Stimulated activated CD4-positive, alpha-beta T cell treated with anti-CD3 and anti-CD28 coated beads, Interleukin-12 subunit alpha, Interleukin-12 subunit beta, amount 100 ng/mL, for 24 hours (primary cell): ENCODE measurements at regions not wholly inside any gene's neighbourhood (a gene's known extent, or its start where the extent isn't known, plus 50 kb on each side); places are given as distances from the start of the nearest gene placed in this dataset.

Experiments used
- DNase-seq, 2 experiments: peaks; one replicate each; pipeline ENCODE4 v3.0.0-alpha.2; 2020; ENCODE audit warnings: low read depth in 2 of 2

DNA sequence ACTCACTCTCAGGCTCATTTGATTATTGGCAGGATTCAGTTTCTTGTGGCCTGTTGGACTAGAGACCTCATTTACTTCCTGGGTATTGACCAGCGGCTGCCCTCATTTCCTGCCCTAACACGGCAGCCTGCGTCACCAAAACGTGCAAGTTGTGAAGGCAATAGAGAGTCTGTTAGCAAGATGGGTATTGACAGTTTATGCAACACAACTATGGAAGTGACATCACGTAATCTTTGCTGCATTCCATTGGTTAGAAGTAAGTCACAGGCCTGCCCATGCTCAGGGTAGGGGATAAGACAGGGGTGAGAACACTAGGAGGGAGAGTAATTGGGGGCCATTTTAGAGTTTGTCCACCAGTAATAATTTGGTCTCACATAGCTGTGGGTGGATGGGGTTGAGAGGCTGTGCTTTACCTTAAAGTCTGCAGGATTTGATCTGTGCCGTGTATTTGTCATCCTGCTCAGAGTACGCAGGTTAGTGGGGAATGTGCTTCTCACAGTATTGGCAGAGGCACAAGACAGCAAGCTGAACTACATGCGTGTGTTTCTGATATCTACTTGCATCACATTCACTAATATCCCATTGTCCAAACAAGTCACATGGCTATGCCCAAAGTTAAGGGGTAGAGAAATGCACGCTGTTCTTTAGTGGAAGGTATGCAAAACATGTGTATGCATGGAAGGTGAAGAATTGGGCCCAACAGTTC is 83.3 kb downstream of the EDEM1 start:
- no peak for DNase-seq

GRCh38 chr3:5271372-5271683 is 83.8 kb downstream of the EDEM1 start:
- no peak for DNase-seq

- DNase-seq, result no peak
These were observed 84.9 kb downstream of the EDEM1 start for GRCh38 chr3:5272387-5272786.

- no peak for DNase-seq
These were observed 86.6 kb downstream of the EDEM1 start for GRCh38 chr3:5274091-5274490.

GRCh38 chr3:5275529-5275928 is 88.0 kb downstream of the EDEM1 start:
- DNase-seq, result no peak

GRCh38 chr3:5276934-5277333 is 89.4 kb downstream of the EDEM1 start:
- no peak for DNase-seq

DNA sequence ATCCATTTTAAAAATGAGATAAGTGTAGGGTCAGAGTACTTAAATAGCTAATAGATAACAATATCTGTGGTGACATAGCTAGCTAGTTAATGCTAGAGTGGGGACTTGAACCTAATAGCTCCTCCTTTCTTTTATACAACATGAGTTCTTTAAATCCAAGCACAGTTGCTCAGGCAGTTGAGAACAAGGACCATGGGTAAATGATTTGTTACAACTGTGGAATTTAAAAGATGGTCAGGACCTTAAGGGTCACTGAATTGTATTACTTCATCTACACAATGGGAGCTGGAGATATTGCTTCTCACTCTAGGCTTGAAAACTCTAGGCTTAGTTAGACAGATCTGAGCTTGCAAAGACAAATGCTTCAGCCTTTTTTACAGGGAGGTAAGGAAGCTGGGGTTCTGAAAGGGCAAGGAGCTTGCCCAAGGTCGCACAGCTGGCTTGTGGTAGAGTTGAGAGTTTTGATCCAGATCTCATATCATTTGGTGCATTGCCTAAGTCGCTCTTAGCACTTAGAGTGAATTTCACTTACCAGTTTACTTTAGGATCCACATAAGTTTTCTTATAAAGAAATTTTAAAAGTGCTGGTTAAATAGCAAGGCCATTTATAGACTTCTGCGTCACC is 90.2 kb downstream of the EDEM1 start:
- DNase-seq, result no peak

DNA sequence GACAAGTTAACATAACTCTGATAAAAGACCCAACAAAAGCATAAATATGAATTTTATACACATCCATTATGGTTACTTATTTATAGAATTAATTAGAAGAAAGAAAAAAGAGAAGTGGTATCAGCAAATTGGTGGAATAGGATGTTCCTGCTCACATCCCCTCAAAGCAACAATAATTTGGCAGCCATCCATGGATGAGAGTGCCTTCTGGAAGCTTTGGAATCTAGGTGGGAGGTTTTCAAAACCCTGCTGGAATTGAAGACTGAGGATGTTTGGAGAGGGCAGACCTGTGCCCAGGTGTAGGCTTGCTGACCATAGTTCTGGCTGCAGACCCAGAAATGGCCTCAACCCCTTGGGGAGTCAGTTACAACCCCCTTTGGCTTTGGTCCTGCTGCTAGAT is 91.2 kb downstream of the EDEM1 start:
- no peak for DNase-seq

DNA sequence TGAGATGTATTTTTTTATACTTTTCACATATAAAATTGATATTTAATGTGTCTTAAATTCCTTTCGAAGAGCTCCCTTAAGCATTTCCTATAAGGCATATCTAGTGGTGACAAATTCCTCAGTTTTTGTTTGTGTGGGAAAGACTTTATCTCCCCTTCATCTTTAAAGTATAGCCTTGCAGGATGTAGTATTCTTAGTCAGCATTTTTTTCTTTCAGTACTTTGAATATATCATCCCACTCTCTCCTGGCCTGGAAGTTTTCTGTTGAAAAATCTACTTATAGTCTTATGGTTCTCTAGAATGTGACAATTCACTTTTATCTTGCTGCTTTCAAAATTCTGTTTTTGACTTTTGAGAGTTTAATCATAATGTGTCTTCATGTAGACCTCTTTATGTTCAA is 95.2 kb downstream of the EDEM1 start:
- DNase-seq, result no peak

- no peak for DNase-seq
These were observed 97.9 kb downstream of the EDEM1 start for GRCh38 chr3:5285439-5285838.

- DNase-seq, result no peak
These were observed 103.4 kb downstream of the EDEM1 start for GRCh38 chr3:5290915-5291314.

DNA sequence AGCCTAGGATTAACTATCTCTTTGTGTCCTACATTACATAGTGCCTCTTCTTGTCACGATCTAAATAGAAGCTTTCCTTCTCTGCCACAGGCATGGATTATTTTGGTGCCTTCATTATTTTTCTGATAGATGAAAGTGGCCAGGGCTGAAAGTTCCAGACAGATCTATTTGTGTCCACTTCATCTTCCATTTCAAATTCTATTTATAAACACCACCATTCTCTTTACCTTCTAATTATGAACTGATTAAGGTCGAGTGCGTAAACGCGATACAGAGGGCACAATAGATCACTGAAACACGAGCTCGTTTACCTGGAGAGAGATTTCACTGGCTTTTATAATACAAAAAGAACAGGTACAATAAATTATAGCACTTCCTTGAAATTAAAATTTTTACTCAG is 105.0 kb downstream of the EDEM1 start:
- no peak for DNase-seq

DNA sequence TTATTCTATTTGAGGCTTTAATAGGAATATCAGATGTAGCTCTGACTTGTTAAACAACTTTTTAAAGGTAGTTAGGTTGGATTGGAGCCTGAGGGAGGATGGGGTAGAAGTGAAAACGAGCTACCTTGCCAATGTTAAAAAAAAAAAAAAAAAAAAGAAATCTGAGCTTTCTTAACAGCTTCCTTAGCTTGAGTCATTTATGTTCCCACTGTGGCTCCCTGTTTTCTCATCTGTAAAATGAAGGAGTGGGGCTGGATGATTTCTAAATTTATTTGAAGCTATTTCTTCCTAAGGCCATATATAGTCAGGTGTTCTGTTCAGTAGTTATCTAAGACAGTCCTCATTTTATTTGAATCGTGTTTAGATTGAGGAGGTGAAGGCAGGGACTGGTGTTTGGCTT is 105.7 kb downstream of the EDEM1 start:
- no peak for DNase-seq

GRCh38 chr3:5294356-5294755 is 106.8 kb downstream of the EDEM1 start:
- no peak for DNase-seq

GRCh38 chr3:5295191-5295690 is 107.7 kb downstream of the EDEM1 start:
- DNase-seq, result no peak

DNA sequence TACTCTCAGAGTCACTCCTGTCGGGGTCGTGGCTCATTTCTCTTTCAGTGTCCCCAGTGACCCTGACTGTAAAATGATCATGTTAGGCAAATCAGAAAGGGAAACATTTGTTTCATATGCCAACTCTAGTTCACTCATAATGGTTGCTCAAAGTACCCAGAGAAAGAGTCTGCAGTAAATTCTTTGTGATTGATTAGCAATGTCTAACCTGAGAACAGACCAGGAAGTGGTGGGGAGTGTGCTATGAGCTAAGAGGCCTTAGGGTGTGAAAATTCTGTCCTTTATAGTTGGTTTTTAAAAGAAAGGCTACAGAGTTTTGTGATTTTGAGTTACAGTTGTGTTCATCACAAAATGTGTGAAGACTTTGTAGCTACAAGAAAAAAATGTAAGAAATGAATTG is 108.9 kb downstream of the EDEM1 start:
- no peak for DNase-seq

GRCh38 chr3:5297895-5298294 is 110.4 kb downstream of the EDEM1 start:
- no peak for DNase-seq

DNA sequence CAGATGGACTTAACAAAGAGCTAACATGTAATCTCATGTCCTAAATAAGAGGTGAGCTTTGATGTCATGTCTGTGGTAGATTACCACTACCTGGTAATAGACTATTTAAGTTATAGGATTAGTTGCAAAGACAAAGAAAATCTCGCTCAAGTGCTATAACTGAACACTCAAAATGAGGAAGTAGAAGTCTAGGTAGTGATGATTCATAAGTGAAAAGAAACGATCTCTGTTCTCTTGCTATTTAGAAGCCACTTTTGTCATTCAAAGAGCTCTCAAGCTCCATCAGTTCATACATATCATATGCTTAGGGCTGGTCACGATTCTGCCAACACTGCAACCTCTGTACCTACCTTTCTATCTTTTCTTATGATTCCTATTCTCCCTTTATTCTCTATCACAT is 110.9 kb downstream of the EDEM1 start:
- no peak for DNase-seq

- DNase-seq, result no peak
These were observed 111.7 kb downstream of the EDEM1 start for GRCh38 chr3:5299161-5299560.

GRCh38 chr3:5300638-5301037 is 113.1 kb downstream of the EDEM1 start:
- no peak for DNase-seq

DNA sequence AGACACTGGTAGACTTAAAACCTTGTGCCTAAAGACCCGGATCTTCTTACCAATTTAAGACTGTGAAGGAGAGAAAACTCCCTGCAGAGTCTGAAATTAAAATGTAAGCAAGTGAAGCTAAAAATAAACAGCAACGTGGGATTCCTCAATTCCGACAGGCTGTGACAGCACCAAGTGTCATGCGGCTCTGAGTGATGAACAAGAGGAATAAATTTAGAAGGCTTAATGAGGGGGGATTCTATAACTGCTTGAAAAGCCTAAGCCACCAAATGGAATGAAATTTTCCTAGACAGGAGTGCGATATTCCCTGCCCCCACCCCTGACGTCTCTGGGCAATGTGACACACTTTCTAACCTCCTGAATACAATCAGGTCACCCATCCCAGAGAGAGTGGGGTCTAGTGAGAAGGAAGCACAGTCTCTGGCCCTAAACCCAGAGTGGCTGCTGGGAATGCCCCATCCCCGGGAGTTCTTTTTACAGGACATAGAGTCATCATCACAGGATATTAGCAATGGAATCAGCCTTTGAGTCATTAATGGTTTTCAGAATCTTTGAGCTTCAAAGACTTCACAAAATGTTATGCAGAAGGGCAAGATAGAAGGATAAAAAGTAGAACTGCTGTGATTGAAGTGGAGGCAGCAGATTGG is 114.3 kb downstream of the EDEM1 start:
- no peak for DNase-seq

GRCh38 chr3:5302661-5303060 is 115.2 kb downstream of the EDEM1 start:
- no peak for DNase-seq

DNA sequence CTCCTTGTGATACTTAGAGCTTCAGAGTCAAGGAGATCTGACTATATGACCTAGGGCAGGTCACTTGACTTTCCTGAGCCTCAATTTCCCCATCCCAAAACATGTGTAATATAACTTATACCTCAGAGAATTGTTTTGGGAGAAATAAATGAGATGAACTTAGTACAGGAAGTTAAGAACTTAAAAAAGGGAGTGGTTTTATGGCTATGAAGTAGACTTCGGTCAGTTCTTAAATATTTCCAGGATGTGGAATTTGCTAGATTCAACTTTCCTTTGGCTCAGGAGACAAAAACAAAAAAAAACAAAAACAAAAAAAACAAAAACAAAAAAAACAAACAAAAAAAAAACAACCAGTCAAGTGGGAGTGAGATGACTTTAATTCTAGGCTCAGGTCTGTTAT is 116.7 kb downstream of the EDEM1 start:
- no peak for DNase-seq
